ENCODE measurements at regions not wholly inside any gene's neighbourhood (a gene's known extent, or its start where the extent isn't known, plus 50 kb on each side); places are given as distances from the start of the nearest gene placed in this dataset.

DNA sequence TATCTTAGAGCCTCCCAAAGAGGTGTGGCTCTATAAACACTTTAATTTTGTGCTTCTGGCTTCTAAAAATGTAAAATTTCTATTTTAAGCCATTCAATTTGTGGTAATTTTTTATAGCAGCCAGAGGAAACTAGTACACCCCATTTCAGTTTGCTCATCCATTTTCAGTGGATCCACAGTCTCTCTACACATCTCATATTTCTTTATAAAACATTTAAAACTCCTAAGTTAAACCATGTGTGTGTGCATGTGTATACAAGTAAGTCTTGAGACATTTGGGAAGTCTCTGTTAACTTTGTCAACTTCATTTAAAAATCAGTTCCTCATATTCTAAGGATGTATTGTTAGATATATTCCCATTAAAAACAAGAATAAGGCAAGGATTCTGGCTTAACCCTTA is 273.2 kb downstream of the IL15 start (continued):
- TF ChIP-seq, protein P1, sequence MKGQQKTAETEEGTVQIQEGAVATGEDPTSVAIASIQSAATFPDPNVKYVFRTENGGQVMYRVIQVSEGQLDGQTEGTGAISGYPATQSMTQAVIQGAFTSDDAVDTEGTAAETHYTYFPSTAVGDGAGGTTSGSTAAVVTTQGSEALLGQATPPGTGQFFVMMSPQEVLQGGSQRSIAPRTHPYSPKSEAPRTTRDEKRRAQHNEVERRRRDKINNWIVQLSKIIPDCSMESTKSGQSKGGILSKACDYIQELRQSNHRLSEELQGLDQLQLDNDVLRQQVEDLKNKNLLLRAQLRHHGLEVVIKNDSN (CRISPR knock-in tag; IDR thresholded peaks at IDR 0.05) = no peak
- no peak for TF ChIP-seq MXD4 (CRISPR knock-in tag; IDR thresholded peaks at IDR 0.05; ENCODE audit: borderline replicate concordance)
- TF ChIP-seq, protein P2, sequence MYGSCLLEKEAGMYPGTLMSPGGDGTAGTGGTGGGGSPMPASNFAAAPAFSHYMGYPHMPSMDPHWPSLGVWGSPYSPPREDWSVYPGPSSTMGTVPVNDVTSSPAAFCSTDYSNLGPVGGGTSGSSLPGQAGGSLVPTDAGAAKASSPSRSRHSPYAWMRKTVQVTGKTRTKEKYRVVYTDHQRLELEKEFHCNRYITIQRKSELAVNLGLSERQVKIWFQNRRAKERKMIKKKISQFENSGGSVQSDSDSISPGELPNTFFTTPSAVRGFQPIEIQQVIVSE (CRISPR knock-in tag; IDR thresholded peaks at IDR 0.05; ENCODE audit: borderline replicate concordance) = no peak
- TF ChIP-seq JUN (CRISPR knock-in tag; IDR thresholded peaks at IDR 0.05) = no peak
- TF ChIP-seq ZNF219 (CRISPR knock-in tag; IDR thresholded peaks at IDR 0.05; ENCODE audit: borderline replicate concordance) = no peak
- no peak for TF ChIP-seq ZNF416 (CRISPR knock-in tag; IDR thresholded peaks at IDR 0.05)
- TF ChIP-seq RORB (CRISPR knock-in tag; IDR thresholded peaks at IDR 0.05) = no peak
- no peak for TF ChIP-seq ZNF423 (CRISPR knock-in tag; IDR thresholded peaks at IDR 0.05)

DNA sequence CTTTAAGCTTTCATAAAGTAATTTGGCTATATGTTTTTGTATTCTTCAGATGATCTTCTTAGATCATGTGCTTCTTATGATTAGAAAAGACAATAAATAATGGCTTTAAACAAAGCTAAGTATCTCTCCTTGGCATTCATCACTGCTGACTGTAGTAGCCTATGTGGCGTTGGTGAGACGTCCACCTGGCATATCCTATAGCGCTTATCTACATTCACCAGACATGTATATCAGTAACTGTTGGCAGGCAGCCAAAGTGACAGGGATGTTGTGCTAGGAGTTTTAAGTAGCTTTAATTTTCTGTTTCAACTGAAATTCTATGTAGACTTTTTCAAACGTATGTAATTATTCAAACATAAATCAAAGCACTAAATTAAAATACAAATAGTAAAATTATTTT is 276.4 kb downstream of the IL15 start:
- no peak for TF ChIP-seq ZNF232 (CRISPR knock-in tag; IDR thresholded peaks at IDR 0.05)
- TF ChIP-seq, protein P3, sequence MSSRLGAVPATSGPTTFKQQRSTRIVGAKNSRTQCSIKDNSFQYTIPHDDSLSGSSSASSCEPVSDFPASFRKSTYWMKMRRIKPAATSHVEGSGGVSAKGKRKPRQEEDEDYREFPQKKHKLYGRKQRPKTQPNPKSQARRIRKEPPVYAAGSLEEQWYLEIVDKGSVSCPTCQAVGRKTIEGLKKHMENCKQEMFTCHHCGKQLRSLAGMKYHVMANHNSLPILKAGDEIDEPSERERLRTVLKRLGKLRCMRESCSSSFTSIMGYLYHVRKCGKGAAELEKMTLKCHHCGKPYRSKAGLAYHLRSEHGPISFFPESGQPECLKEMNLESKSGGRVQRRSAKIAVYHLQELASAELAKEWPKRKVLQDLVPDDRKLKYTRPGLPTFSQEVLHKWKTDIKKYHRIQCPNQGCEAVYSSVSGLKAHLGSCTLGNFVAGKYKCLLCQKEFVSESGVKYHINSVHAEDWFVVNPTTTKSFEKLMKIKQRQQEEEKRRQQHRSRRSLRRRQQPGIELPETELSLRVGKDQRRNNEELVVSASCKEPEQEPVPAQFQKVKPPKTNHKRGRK (CRISPR knock-in tag; IDR thresholded peaks at IDR 0.05; ENCODE audit: borderline replicate concordance) = no peak
- no peak for TF ChIP-seq ETV6 (CRISPR knock-in tag; IDR thresholded peaks at IDR 0.05)
- TF ChIP-seq, protein P4, sequence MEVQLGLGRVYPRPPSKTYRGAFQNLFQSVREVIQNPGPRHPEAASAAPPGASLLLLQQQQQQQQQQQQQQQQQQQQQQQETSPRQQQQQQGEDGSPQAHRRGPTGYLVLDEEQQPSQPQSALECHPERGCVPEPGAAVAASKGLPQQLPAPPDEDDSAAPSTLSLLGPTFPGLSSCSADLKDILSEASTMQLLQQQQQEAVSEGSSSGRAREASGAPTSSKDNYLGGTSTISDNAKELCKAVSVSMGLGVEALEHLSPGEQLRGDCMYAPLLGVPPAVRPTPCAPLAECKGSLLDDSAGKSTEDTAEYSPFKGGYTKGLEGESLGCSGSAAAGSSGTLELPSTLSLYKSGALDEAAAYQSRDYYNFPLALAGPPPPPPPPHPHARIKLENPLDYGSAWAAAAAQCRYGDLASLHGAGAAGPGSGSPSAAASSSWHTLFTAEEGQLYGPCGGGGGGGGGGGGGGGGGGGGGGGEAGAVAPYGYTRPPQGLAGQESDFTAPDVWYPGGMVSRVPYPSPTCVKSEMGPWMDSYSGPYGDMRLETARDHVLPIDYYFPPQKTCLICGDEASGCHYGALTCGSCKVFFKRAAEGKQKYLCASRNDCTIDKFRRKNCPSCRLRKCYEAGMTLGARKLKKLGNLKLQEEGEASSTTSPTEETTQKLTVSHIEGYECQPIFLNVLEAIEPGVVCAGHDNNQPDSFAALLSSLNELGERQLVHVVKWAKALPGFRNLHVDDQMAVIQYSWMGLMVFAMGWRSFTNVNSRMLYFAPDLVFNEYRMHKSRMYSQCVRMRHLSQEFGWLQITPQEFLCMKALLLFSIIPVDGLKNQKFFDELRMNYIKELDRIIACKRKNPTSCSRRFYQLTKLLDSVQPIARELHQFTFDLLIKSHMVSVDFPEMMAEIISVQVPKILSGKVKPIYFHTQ (CRISPR knock-in tag; IDR thresholded peaks at IDR 0.05) = no peak
- TF ChIP-seq, protein P5, sequence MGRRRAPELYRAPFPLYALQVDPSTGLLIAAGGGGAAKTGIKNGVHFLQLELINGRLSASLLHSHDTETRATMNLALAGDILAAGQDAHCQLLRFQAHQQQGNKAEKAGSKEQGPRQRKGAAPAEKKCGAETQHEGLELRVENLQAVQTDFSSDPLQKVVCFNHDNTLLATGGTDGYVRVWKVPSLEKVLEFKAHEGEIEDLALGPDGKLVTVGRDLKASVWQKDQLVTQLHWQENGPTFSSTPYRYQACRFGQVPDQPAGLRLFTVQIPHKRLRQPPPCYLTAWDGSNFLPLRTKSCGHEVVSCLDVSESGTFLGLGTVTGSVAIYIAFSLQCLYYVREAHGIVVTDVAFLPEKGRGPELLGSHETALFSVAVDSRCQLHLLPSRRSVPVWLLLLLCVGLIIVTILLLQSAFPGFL (CRISPR knock-in tag; IDR thresholded peaks at IDR 0.05; ENCODE audit: borderline replicate concordance) = no peak
- TF ChIP-seq, protein P6, sequence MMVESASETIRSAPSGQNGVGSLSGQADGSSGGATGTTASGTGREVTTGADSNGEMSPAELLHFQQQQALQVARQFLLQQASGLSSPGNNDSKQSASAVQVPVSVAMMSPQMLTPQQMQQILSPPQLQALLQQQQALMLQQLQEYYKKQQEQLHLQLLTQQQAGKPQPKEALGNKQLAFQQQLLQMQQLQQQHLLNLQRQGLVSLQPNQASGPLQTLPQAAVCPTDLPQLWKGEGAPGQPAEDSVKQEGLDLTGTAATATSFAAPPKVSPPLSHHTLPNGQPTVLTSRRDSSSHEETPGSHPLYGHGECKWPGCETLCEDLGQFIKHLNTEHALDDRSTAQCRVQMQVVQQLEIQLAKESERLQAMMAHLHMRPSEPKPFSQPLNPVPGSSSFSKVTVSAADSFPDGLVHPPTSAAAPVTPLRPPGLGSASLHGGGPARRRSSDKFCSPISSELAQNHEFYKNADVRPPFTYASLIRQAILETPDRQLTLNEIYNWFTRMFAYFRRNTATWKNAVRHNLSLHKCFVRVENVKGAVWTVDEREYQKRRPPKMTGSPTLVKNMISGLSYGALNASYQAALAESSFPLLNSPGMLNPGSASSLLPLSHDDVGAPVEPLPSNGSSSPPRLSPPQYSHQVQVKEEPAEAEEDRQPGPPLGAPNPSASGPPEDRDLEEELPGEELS (CRISPR knock-in tag; IDR thresholded peaks at IDR 0.05) = no peak
- TF ChIP-seq CBFB (CRISPR knock-in tag; IDR thresholded peaks at IDR 0.05; ENCODE audit: low read depth) = no peak
- TF ChIP-seq FOXP1 (CRISPR knock-in tag; IDR thresholded peaks at IDR 0.05; ENCODE audit: borderline replicate concordance) = no peak
- no peak for TF ChIP-seq SP1 (CRISPR knock-in tag; conservative IDR thresholded peaks at IDR 0.05)
- no peak for TF ChIP-seq NFE2L1 (CRISPR knock-in tag; IDR thresholded peaks at IDR 0.05)
- no peak for TF ChIP-seq CREB1 (CRISPR knock-in tag; IDR thresholded peaks at IDR 0.05)
- TF ChIP-seq ZNF121 (CRISPR knock-in tag; IDR thresholded peaks at IDR 0.05) = no peak
- no peak for TF ChIP-seq NR3C1 (CRISPR knock-in tag; conservative IDR thresholded peaks at IDR 0.05; ENCODE audit: low read depth)
- TF ChIP-seq SMAD3 (CRISPR knock-in tag; IDR thresholded peaks at IDR 0.05; ENCODE audit: borderline replicate concordance) = no peak
- H3K4me3 Mint-ChIP-seq = no peak overlapping the region
- H3K9me3 Mint-ChIP-seq = no peaks in the 10 kb centered on the region
- H3K36me3 Mint-ChIP-seq = no peaks in the 10 kb centered on the region
- DNase-seq (ENCODE audit: low spot score) (no peak), ATAC-seq (no peak)
- H3K27ac Mint-ChIP-seq = no peak overlapping the region
- CTCF ChIA-PET = no interaction called here
- POLR2A ChIA-PET = no interaction called here
- no peaks in the 10 kb centered on the region for H3K27me3 Mint-ChIP-seq (ENCODE audit: low read depth)
- peaks cover 3% of the 10 kb centered on the region for H3K4me1 Mint-ChIP-seq
